ENCODE measurements at regions not wholly inside any gene's neighbourhood (a gene's known extent, or its start where the extent isn't known, plus 50 kb on each side); places are given as distances from the start of the nearest gene placed in this dataset.

GRCh38 chr11:116579857-116580727 is 192.7 kb downstream of the BUD13 start:
- TF ChIP-seq POLR2A (IDR thresholded peaks at IDR 0.05): no peak
- no peak for TF ChIP-seq POLR2AphosphoS5 (IDR thresholded peaks at IDR 0.05)

All from suprapubic skin (tissue), 4 donors.